Endothelial cell of umbilical vein (primary cell): ENCODE measurements at regions not wholly inside any gene's neighbourhood (a gene's known extent, or its start where the extent isn't known, plus 50 kb on each side); places are given as distances from the start of the nearest gene placed in this dataset.

Experiments used
- BruUV-seq: library from RNA; stranded (reverse); fragments of 400-500 nt; replicated peaks from 2 replicates; lab custom pipeline; 2021; lab: Mats Ljungman, UMichigan
- CTCF ChIA-PET: fragments of 300-600, 350-600 bp; sonication (Branson Sonifier 250); formaldehyde crosslinking; loops from one replicate; lab custom pipeline; 2021; ENCODE audit warnings: antibody characterized with exemption, inconsistent platforms; lab: Charles Lee
- POLR2A ChIA-PET: fragments of 300-600, 350-600 bp; sonication (Branson Sonifier 250); formaldehyde crosslinking; loops from one replicate; lab custom pipeline; 2021; ENCODE audit warnings: antibody characterized with exemption, inconsistent platforms; lab: Charles Lee
- DNase-seq: peaks from one replicate; pipeline ENCODE4 v3.0.0-alpha.2; 2011; ENCODE audit warnings: low read depth, low spot score
- FAIRE-seq: peaks from 2 replicates; lab custom pipeline; 2011; peaks lifted over from hg19 to GRCh38; lab: Jason Lieb, UNC
- H2AFZ ChIP-seq: 2 replicates; pipeline ENCODE4 v1.6.0; 2012; ENCODE audit warnings: low read depth, low read length, control low read depth, inconsistent platforms
- H3K27ac ChIP-seq: 2 replicates; pipeline ENCODE4 v1.5.1; 2011; ENCODE audit warnings: low read depth, mild to moderate bottlenecking, control low read depth, low read length, moderate library complexity; ENCODE audit not compliant: insufficient read depth
- H3K27me3 ChIP-seq, 2 experiments: 2 replicates each; pipeline versions ENCODE4 v1.6.0 to v1.6.1; 2011; ENCODE audit warnings: low read length in 2 of 2, mixed read lengths in 1 of 2; ENCODE audit not compliant: control insufficient read depth in 2 of 2, insufficient read depth in 2 of 2
- H3K36me3 ChIP-seq, 2 experiments: 2 replicates in 1 of 2; 3 replicates in 1 of 2; pipeline ENCODE4 v1.5.1; 2011; ENCODE audit warnings: low read length in 2 of 2, mild to moderate bottlenecking in 1 of 2, moderate library complexity in 1 of 2; ENCODE audit not compliant: control insufficient read depth in 2 of 2, insufficient read depth in 2 of 2; ENCODE audit errors: extremely low read depth in 1 of 2
- H3K4me1 ChIP-seq: 3 replicates; pipeline ENCODE4 v1.5.1; 2011; ENCODE audit warnings: mild to moderate bottlenecking, low read length; ENCODE audit not compliant: control insufficient read depth, insufficient read depth; ENCODE audit errors: extremely low read depth
- H3K4me2 ChIP-seq: 2 replicates; pipeline ENCODE4 v1.6.1; 2011; ENCODE audit warnings: low read length, control low read depth, mixed read lengths; ENCODE audit not compliant: insufficient read depth
- H3K4me3 ChIP-seq, 3 experiments: fragments of 200-600 bp in 1 of 3; sonication (generic), shearing (Covaris generic) in 1 of 3; replicated peaks in 1 of 3; 2 replicates each; pipeline ENCODE4 v1.5.1; 2011 to 2016; ENCODE audit warnings: control low read depth in 3 of 3, low read length in 3 of 3, mild to moderate bottlenecking in 2 of 3, inconsistent platforms in 1 of 3, low read depth in 1 of 3, moderate library complexity in 1 of 3; ENCODE audit not compliant: insufficient read depth in 1 of 3
- H3K79me2 ChIP-seq: 2 replicates; pipeline ENCODE4 v1.6.0; 2012; ENCODE audit warnings: low read length, inconsistent platforms; ENCODE audit not compliant: control insufficient read depth, insufficient read depth
- H3K9ac ChIP-seq: replicated peaks from 2 replicates; pipeline ENCODE3; 2011; ENCODE audit warnings: low read length, control low read depth; ENCODE audit not compliant: insufficient read depth; ENCODE audit errors: extremely low read depth
- H3K9me1 ChIP-seq: replicated peaks from 3 replicates; pipeline ENCODE4 v1.6.0; 2011; ENCODE audit warnings: mild to moderate bottlenecking, low read length; ENCODE audit not compliant: control insufficient read depth, insufficient read depth; ENCODE audit errors: extremely low read depth
- H3K9me3 ChIP-seq: replicated peaks from 2 replicates; pipeline ENCODE4 v1.5.1; 2012; ENCODE audit warnings: low read length, inconsistent platforms; ENCODE audit not compliant: control insufficient read depth, insufficient read depth
- H4K20me1 ChIP-seq: replicated peaks from 2 replicates; pipeline ENCODE3; 2011; ENCODE audit warnings: mild to moderate bottlenecking, low read length; ENCODE audit not compliant: control insufficient read depth, insufficient read depth; ENCODE audit errors: extremely low read depth
- EZH2 ChIP-seq: IDR thresholded peaks from 2 replicates; pipeline ENCODE4 v1.6.1; 2012; ENCODE audit warnings: borderline replicate concordance, low read depth, mild to moderate bottlenecking, moderate library complexity, low read length, inconsistent platforms; ENCODE audit not compliant: severe bottlenecking
- FOS ChIP-seq: IDR thresholded peaks from 2 replicates; pipeline ENCODE4 v1.6.1; 2011; ENCODE audit warnings: mild to moderate bottlenecking, low read length, moderate library complexity, borderline replicate concordance; ENCODE audit not compliant: insufficient read depth
- GATA2 ChIP-seq: IDR thresholded peaks from 2 replicates; pipeline ENCODE4 v1.7.0; 2011; ENCODE audit warnings: low read depth, mild to moderate bottlenecking, moderate library complexity, mixed read lengths, low read length; ENCODE audit not compliant: insufficient read length, insufficient read depth
- JUN ChIP-seq: IDR thresholded peaks from 2 replicates; pipeline ENCODE4 v1.6.1; 2011; ENCODE audit warnings: borderline replicate concordance, low read depth; ENCODE audit not compliant: insufficient read length, insufficient read depth
- MYC ChIP-seq: IDR thresholded peaks from one replicate; pipeline ENCODE4 v1.6.1; 2011; ENCODE audit warnings: mild to moderate bottlenecking, low read depth, low read length
- POLR2A ChIP-seq: IDR thresholded peaks from 2 replicates; pipeline ENCODE4 v1.6.1; 2012; ENCODE audit warnings: low read depth, mild to moderate bottlenecking, control low read depth, low read length
- POLR2AphosphoS5 ChIP-seq: IDR thresholded peaks from 2 replicates; pipeline ENCODE4 v1.6.1; 2012; ENCODE audit warnings: low read depth, mild to moderate bottlenecking, control low read depth, low read length, moderate library complexity; ENCODE audit not compliant: insufficient read depth
- dilution Hi-C: fragments of 300-500 bp; cut with MboI; formaldehyde crosslinking; loops from one replicate; pipeline ENCODE4 v1.15.0; 2019; ENCODE audit warnings: low sequenced_read_pairs; ENCODE audit not compliant: extremely low pct_ligation_motif_present
- intact Hi-C: fragments of 100-400 bp; cut with micrococcal nuclease; formaldehyde crosslinking; loops from one replicate; pipeline ENCODE4 v1.10.0; 2022
- TF ChIP-seq, protein P1 (sequence below): IDR thresholded peaks from 2 replicates; pipeline ENCODE4 v1.6.1; 2011; ENCODE audit not compliant: insufficient read depth, insufficient read length
- TF ChIP-seq, protein P2 (sequence below), 2 donors: IDR thresholded peaks; 1 replicate in 1 of 2; 2 replicates in 1 of 2; pipeline ENCODE4 v1.5.1; 2011; ENCODE audit warnings: low read length in 2 of 2, mild to moderate bottlenecking in 2 of 2, moderate library complexity in 2 of 2, control low read depth in 1 of 2, inconsistent platforms in 1 of 2, low read depth in 1 of 2; ENCODE audit not compliant: insufficient read depth in 1 of 2; ENCODE audit errors: extremely low read depth in 1 of 2

DNA sequence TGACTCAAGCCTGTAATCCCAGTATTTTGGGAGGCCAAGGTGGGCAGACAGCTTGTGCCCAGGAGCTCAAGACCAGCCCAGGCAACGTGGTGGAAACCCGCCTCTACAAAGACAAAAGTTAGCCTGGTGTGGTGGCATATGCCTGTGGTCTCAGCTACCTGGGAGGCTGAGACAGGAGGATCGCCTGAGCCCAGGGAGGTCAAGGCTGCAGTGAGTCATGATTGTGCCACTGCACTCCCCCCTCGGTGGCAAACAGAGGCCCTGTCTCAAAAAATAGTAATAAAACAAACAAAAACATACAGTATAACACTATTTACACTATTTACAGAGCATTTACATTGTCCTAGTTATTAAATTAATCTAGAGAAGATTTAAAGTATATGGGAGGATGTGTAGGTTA, 56.0 kb upstream of the PIM1 start:
- FAIRE-seq (no peak), DNase-seq (no peak)
- Histone ChIP-seq H2AFZ (no peak overlapping the region), H3K27me3 (peaks cover 4 to 6% of the 10 kb centered on the region in 2 experiments), H3K79me2 (no peaks in the 10 kb centered on the region), H3K4me1 (no peaks in the 10 kb centered on the region), H3K9me1 (no peaks in the 10 kb centered on the region), H3K4me3 (no peak overlapping the region), H3K9me3 (no peaks in the 10 kb centered on the region), H3K4me2 (no peak overlapping the region), H3K9ac (no peak overlapping the region), H3K27ac (no peak overlapping the region), H3K36me3 (no peaks in the 10 kb centered on the region), H4K20me1 (no peaks in the 10 kb centered on the region)
- CTCF ChIA-PET, result interaction anchor here (1.0 kb wide), 1 partner anchor 69 kb away, joined by 3 read pairs; no protein-coding TSS in a partner anchor
- dilution Hi-C loops, result no loop called here
- no peak for TF ChIP-seq FOS
- TF ChIP-seq, protein P1, sequence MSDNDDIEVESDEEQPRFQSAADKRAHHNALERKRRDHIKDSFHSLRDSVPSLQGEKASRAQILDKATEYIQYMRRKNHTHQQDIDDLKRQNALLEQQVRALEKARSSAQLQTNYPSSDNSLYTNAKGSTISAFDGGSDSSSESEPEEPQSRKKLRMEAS, result no peak
- TF ChIP-seq, protein P2, sequence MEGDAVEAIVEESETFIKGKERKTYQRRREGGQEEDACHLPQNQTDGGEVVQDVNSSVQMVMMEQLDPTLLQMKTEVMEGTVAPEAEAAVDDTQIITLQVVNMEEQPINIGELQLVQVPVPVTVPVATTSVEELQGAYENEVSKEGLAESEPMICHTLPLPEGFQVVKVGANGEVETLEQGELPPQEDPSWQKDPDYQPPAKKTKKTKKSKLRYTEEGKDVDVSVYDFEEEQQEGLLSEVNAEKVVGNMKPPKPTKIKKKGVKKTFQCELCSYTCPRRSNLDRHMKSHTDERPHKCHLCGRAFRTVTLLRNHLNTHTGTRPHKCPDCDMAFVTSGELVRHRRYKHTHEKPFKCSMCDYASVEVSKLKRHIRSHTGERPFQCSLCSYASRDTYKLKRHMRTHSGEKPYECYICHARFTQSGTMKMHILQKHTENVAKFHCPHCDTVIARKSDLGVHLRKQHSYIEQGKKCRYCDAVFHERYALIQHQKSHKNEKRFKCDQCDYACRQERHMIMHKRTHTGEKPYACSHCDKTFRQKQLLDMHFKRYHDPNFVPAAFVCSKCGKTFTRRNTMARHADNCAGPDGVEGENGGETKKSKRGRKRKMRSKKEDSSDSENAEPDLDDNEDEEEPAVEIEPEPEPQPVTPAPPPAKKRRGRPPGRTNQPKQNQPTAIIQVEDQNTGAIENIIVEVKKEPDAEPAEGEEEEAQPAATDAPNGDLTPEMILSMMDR (IDR thresholded peaks at IDR 0.05; ENCODE audit: extremely low read depth in 1 of 2, insufficient read depth in 1 of 2, low read depth in 1 of 2, low read length in 2 of 2), result no peak
- TF ChIP-seq JUN, result no peak
- TF ChIP-seq GATA2, result no peak
- TF ChIP-seq POLR2AphosphoS5, result no peak
- TF ChIP-seq EZH2, result no peak
- no peak for TF ChIP-seq MYC
- TF ChIP-seq POLR2A, result no peak
- no TSS peak for BruUV-seq
- POLR2A ChIA-PET, result no interaction called here
- intact Hi-C loops, result no loop called here
